K562 (cell line): ENCODE measurements at regions not wholly inside any gene's neighbourhood (a gene's known extent, or its start where the extent isn't known, plus 50 kb on each side); places are given as distances from the start of the nearest gene placed in this dataset.

Source experiments
- ATAC-seq: fragments of 200-7000 bp; cut with Tn5 transposase; 3 replicates; pipeline ENCODE4 v1.9.1; 2020; ENCODE audit warnings: moderate library complexity
- BruUV-seq: library from RNA; stranded (reverse); fragments of 400-500 nt; replicated peaks from 2 replicates; lab custom pipeline; 2021; lab: Mats Ljungman, UMichigan
- CTCF ChIA-PET: fragments of 300-600 bp; formaldehyde crosslinking; extraction: SDS; loops from one replicate; lab custom pipeline; 2021; ENCODE audit warnings: low intra/inter-chr PET ratio; lab: Yijun Ruan, JAX
- POLR2A ChIA-PET: fragments of 300-600, 350-650 bp; sonication (Branson Sonifier 250); formaldehyde crosslinking; extraction: SDS; loops from one replicate; lab custom pipeline; 2021; ENCODE audit warnings: antibody characterized with exemption, inconsistent platforms; lab: Yijun Ruan, JAX
- DNase-seq, 4 experiments: peaks; one replicate each; pipeline versions ENCODE4 v3.0.0 to v3.0.0-alpha.2; 2011 to 2018; ENCODE audit warnings: low spot score in 3 of 4, mixed read lengths in 3 of 4; ENCODE audit errors: extremely low read depth in 1 of 4
- FAIRE-seq: peaks from 2 replicates; lab custom pipeline; 2011; peaks lifted over from hg19 to GRCh38; lab: Jason Lieb, UNC
- H2AFZ ChIP-seq: 2 replicates; pipeline ENCODE4 v1.6.0; 2011; ENCODE audit warnings: low read depth, low read length, control low read depth, inconsistent platforms
- H3K27ac ChIP-seq: fragments of 200-600 bp; 3 replicates; pipeline ENCODE4 v1.8.0; 2011; ENCODE audit warnings: low read depth, mild to moderate bottlenecking, control low read depth, inconsistent platforms, low read length, moderate library complexity, mixed read lengths; ENCODE audit errors: extremely low read depth
- H3K27me3 ChIP-seq, 2 experiments: fragments of 300-600 bp in 1 of 2; 2 replicates in 1 of 2; 3 replicates in 1 of 2; pipeline versions ENCODE4 v1.6.0 to v1.8.0; 2011; ENCODE audit warnings: inconsistent platforms in 2 of 2, low read length in 2 of 2, mild to moderate bottlenecking in 1 of 2, mixed read lengths in 1 of 2, moderate library complexity in 1 of 2; ENCODE audit not compliant: control insufficient read depth in 2 of 2, insufficient read depth in 2 of 2
- H3K36me3 ChIP-seq: fragments of 300-600 bp; 3 replicates; pipeline ENCODE4 v1.8.0; 2011; ENCODE audit warnings: mild to moderate bottlenecking, low read length, inconsistent platforms; ENCODE audit not compliant: control insufficient read depth, insufficient read depth
- H3K4me1 ChIP-seq, 2 experiments: fragments of 200-600 bp in 1 of 2; replicated peaks in 1 of 2; 2 replicates in 1 of 2; 3 replicates in 1 of 2; pipeline versions ENCODE4 v1.5.1 to v1.8.0; 2011; ENCODE audit warnings: inconsistent platforms in 2 of 2, low read length in 2 of 2, mild to moderate bottlenecking in 1 of 2, mixed read lengths in 1 of 2, moderate library complexity in 1 of 2; ENCODE audit not compliant: control insufficient read depth in 2 of 2, insufficient read depth in 2 of 2
- H3K4me2 ChIP-seq: 2 replicates; pipeline ENCODE4 v1.6.1; 2011; ENCODE audit warnings: low read length, control low read depth, inconsistent platforms, mixed read lengths; ENCODE audit not compliant: insufficient read depth
- H3K4me3 ChIP-seq: fragments of 200-600 bp; sonication (generic), shearing (Covaris generic); 2 replicates; pipeline ENCODE4 v1.5.1; 2016; ENCODE audit warnings: control low read depth, inconsistent platforms
- H3K79me2 ChIP-seq: fragments of 200-600 bp; 3 replicates; pipeline ENCODE4 v1.8.0; 2011; ENCODE audit warnings: low read length, inconsistent platforms; ENCODE audit not compliant: control insufficient read depth, insufficient read depth
- H3K9ac ChIP-seq, 2 experiments: 2 replicates each; pipeline versions ENCODE4 v1.6.0 to v1.6.1; 2011; ENCODE audit warnings: low read depth in 2 of 2, low read length in 2 of 2, control low read depth in 1 of 2, inconsistent platforms in 1 of 2, mild to moderate bottlenecking in 1 of 2, mixed read lengths in 1 of 2; ENCODE audit not compliant: insufficient read depth in 1 of 2
- H3K9me1 ChIP-seq: one replicate; pipeline ENCODE4 v1.6.0; 2011; ENCODE audit warnings: inconsistent platforms, mild to moderate bottlenecking, low read length, moderate library complexity; ENCODE audit not compliant: control insufficient read depth, insufficient read depth
- H3K9me3 ChIP-seq: replicated peaks from 2 replicates; pipeline ENCODE4 v1.5.1; 2011; ENCODE audit warnings: low read depth, low read length, inconsistent platforms; ENCODE audit not compliant: control insufficient read depth, insufficient read depth
- H4K20me1 ChIP-seq: replicated peaks from 2 replicates; pipeline ENCODE4 v1.6.1; 2011; ENCODE audit warnings: low read length, inconsistent platforms, mixed read lengths; ENCODE audit not compliant: control insufficient read depth, insufficient read depth
- CCAR2 ChIP-seq: fragments of 200-400 bp; formaldehyde crosslinking; IDR thresholded peaks from 2 replicates; pipeline ENCODE4 v1.6.1; 2017; ENCODE audit warnings: mild to moderate bottlenecking, low read depth, low read length
- HDAC1 ChIP-seq, 2 experiments: fragments of 450-650 bp; IDR thresholded peaks; 2 replicates each; pipeline ENCODE4 v1.6.1; 2016 to 2017; ENCODE audit warnings: inconsistent platforms in 1 of 2, mild to moderate bottlenecking in 1 of 2, moderate library complexity in 1 of 2
- HSF4 ChIP-seq: fragments of 250-450 bp; sonication (Bioruptor Pico); IDR thresholded peaks from 2 replicates; pipeline ENCODE4 v2.1.2; 2022; ENCODE audit warnings: mild to moderate bottlenecking, moderate library complexity, borderline replicate concordance
- ILF3 ChIP-seq: fragments of 450-650 bp; IDR thresholded peaks from 2 replicates; pipeline ENCODE4 v1.6.1; 2018; ENCODE audit warnings: antibody characterized with exemption, mild to moderate bottlenecking, moderate library complexity, borderline replicate concordance
- KLF13 ChIP-seq: fragments of 450-650 bp; IDR thresholded peaks from 2 replicates; pipeline ENCODE4 v1.6.1; 2016; ENCODE audit warnings: missing genetic modification characterization, low read depth, mild to moderate bottlenecking, missing compliant biosample characterization, moderate library complexity, borderline replicate concordance
- MAFF ChIP-seq: IDR thresholded peaks from 2 replicates; pipeline ENCODE4 v1.6.1; 2012; ENCODE audit warnings: low read length, improper control_type of control experiment
- RAD21 ChIP-seq, 2 experiments: fragments of 250-450 bp in 1 of 2; fragments of 450-650 bp in 1 of 2; sonication (Bioruptor Pico) in 1 of 2; formaldehyde crosslinking in 1 of 2; IDR thresholded peaks in 1 of 2; conservative IDR thresholded peaks in 1 of 2; 2 replicates each; pipeline versions ENCODE4 v1.4.0 to v1.8.0; 2020 to 2022; ENCODE audit warnings: mild to moderate bottlenecking in 2 of 2, moderate library complexity in 1 of 2
- SNIP1 ChIP-seq: fragments of 450-650 bp; IDR thresholded peaks from 2 replicates; pipeline ENCODE4 v1.7.1; 2017; ENCODE audit warnings: low read depth, mild to moderate bottlenecking
- ZNF778 ChIP-seq: fragments of 450-650 bp; formaldehyde crosslinking; IDR thresholded peaks from 2 replicates; pipeline ENCODE4 v1.4.0; 2020; ENCODE audit warnings: mild to moderate bottlenecking, moderate library complexity
- WGBS: fragments of 100-300 bp; shearing (Covaris generic); methylation state at CpG from one replicate; pipeline ENCODE4 v1.1.6; 2016; ENCODE audit warnings: low coverage, mixed read lengths; ENCODE audit not compliant: insufficient coverage; ENCODE audit errors: missing lambda C conversion rate; 5-methylcytosine and 5-hydroxymethylcytosine counted together
- in situ Hi-C: fragments of 300-500 bp; cut with MboI; formaldehyde crosslinking; loops from 4 replicates; pipeline ENCODE4 v1.15.0; 2018; ENCODE audit warnings: inconsistent platforms, mixed read lengths
- intact Hi-C: fragments of 100-400 bp; cut with micrococcal nuclease; formaldehyde crosslinking; loops from 2 replicates; pipeline ENCODE4 v1.14.2; 2022

GRCh38 chr13:84569366-84569765 is 687.1 kb upstream of the SLITRK1 start:
- no peaks in the 10 kb centered on the region for H3K79me2 ChIP-seq
- no peak for ATAC-seq
- in situ Hi-C loops (no loop called here), intact Hi-C loops (no loop called here)
- no peak for DNase-seq
- H3K9me3 ChIP-seq: no peaks in the 10 kb centered on the region
- no peak overlapping the region for H3K27ac ChIP-seq
- no peak for FAIRE-seq
- no peaks in the 10 kb centered on the region for H3K4me1 ChIP-seq
- H3K4me3 ChIP-seq: no peak overlapping the region
- H3K9me1 ChIP-seq: no peaks in the 10 kb centered on the region
- no peak for TF ChIP-seq MAFF
- TF ChIP-seq RAD21 (CRISPR knock-in tag; conservative IDR thresholded peaks at IDR 0.05 in 1 of 2, IDR thresholded peaks at IDR 0.05 in 1 of 2): no peak
- no peaks in the 10 kb centered on the region for H3K27me3 ChIP-seq
- no peaks in the 10 kb centered on the region for H3K36me3 ChIP-seq
- no peak overlapping the region for H3K4me2 ChIP-seq
- no peaks in the 10 kb centered on the region for H4K20me1 ChIP-seq
- H2AFZ ChIP-seq: no peak overlapping the region
- H3K9ac ChIP-seq: no peak overlapping the region
- ChIA-PET POLR2A (no interaction called here), CTCF (no interaction called here)
- WGBS: 0% methylated on average over 1 of the region's 1 CpG
- BruUV-seq: no TSS peak

- H2AFZ ChIP-seq: no peak overlapping the region
- BruUV-seq: no TSS peak
- no peaks in the 10 kb centered on the region for H3K79me2 ChIP-seq
- H3K9me1 ChIP-seq: no peaks in the 10 kb centered on the region
- no peaks in the 10 kb centered on the region for H4K20me1 ChIP-seq
- H3K27ac ChIP-seq: no peak overlapping the region
- ChIA-PET POLR2A (no interaction called here), CTCF (no interaction called here)
- ATAC-seq (no peak), DNase-seq (no peak), FAIRE-seq (no peak)
- intact Hi-C loops: no loop called here
- H3K27me3 ChIP-seq: no peaks in the 10 kb centered on the region
- H3K9ac ChIP-seq: no peak overlapping the region
- no peak overlapping the region for H3K4me2 ChIP-seq
- H3K4me3 ChIP-seq: no peak overlapping the region
- H3K36me3 ChIP-seq: no peaks in the 10 kb centered on the region
- no peak for TF ChIP-seq KLF13 (tag)
- TF ChIP-seq ZNF778 (CRISPR knock-in tag): no peak
- TF ChIP-seq SNIP1: no peak
- no peak for TF ChIP-seq ILF3
- no peak for TF ChIP-seq HDAC1 (IDR thresholded peaks at IDR 0.05)
- no peak for TF ChIP-seq CCAR2
- no peak for TF ChIP-seq HSF4 (CRISPR knock-in tag)
- no peaks in the 10 kb centered on the region for H3K4me1 ChIP-seq
- H3K9me3 ChIP-seq: no peaks in the 10 kb centered on the region
- in situ Hi-C loops: no loop called here
- 0% methylated on average over 1 of the region's 1 CpG for WGBS
Observed at GRCh38 chr13:84567848-84568247, 685.6 kb upstream of the SLITRK1 start.
